AG09319 (cell line): ENCODE measurements at regions not wholly inside any gene's neighbourhood (a gene's known extent, or its start where the extent isn't known, plus 50 kb on each side); places are given as distances from the start of the nearest gene placed in this dataset.

Experiments
- DNase-seq: peaks from one replicate; pipeline ENCODE4 v3.0.0-alpha.2; 2010; ENCODE audit warnings: low read depth; ENCODE audit errors: extremely low read depth
- CTCF ChIP-seq: IDR thresholded peaks from 2 replicates; pipeline ENCODE4 v1.5.1; 2011; ENCODE audit warnings: low read depth, mild to moderate bottlenecking, inconsistent platforms, low read length, moderate library complexity

- peak; percentile 61 for TF ChIP-seq CTCF
- DNase-seq, result peak; percentile 44
Measured at GRCh38 chr10:30726783-30727414, 97.3 kb upstream of the LYZL2 start.

GRCh38 chr10:30725661-30726060 lies 96.1 kb upstream of the LYZL2 start:
- no peak for TF ChIP-seq CTCF
- DNase-seq, result no peak

- TF ChIP-seq CTCF, result no peak
- DNase-seq, result no peak
Measured at GRCh38 chr10:30724296-30724695, 94.7 kb upstream of the LYZL2 start.

GRCh38 chr10:30722956-30723620 lies 93.5 kb upstream of the LYZL2 start:
- DNase-seq, result no peak
- no peak for TF ChIP-seq CTCF

GRCh38 chr10:30719832-30720231 lies 90.3 kb upstream of the LYZL2 start:
- no peak for DNase-seq
- no peak for TF ChIP-seq CTCF

- no peak for TF ChIP-seq CTCF
- no peak for DNase-seq
Measured at GRCh38 chr10:30709700-30710358, 80.3 kb upstream of the LYZL2 start.

GRCh38 chr10:30709229-30709628 lies 79.7 kb upstream of the LYZL2 start:
- no peak for DNase-seq
- TF ChIP-seq CTCF, result no peak
